ENCODE measurements at regions not wholly inside any gene's neighbourhood (a gene's known extent, or its start where the extent isn't known, plus 50 kb on each side); places are given as distances from the start of the nearest gene placed in this dataset.

GRCh38 chr18:65221736-65222135 is 529.1 kb upstream of the CDH7 start:
- DNase-seq (ENCODE audit: low spot score in 2 of 2): no peak
- no peaks in the 10 kb centered on the region for H3K27me3 ChIP-seq
- H3K4me1 ChIP-seq: no peaks in the 10 kb centered on the region
- no peak overlapping the region for H3K27ac ChIP-seq
- no peaks in the 10 kb centered on the region for H3K36me3 ChIP-seq
- TF ChIP-seq CTCF (IDR thresholded peaks at IDR 0.05) (no peak), POLR2A (IDR thresholded peaks at IDR 0.05) (no peak), POLR2AphosphoS5 (IDR thresholded peaks at IDR 0.05) (no peak)
- H3K4me3 ChIP-seq: no peak overlapping the region
- no peaks in the 10 kb centered on the region for H3K9me3 ChIP-seq
- intact Hi-C loops (cut with DNase I; ENCODE audit: low total_unique reads): no loop called here

- no peaks in the 10 kb centered on the region for H3K9me3 ChIP-seq
- no peak for DNase-seq (ENCODE audit: low spot score in 2 of 2)
- intact Hi-C loops (cut with DNase I; ENCODE audit: low total_unique reads): no loop called here
- TF ChIP-seq POLR2A (IDR thresholded peaks at IDR 0.05): no peak
- no peak for TF ChIP-seq POLR2AphosphoS5 (IDR thresholded peaks at IDR 0.05)
- TF ChIP-seq CTCF (IDR thresholded peaks at IDR 0.05): no peak
- no peaks in the 10 kb centered on the region for H3K36me3 ChIP-seq
- no peaks in the 10 kb centered on the region for H3K4me1 ChIP-seq
- no peaks in the 10 kb centered on the region for H3K27me3 ChIP-seq
- no peak overlapping the region for H3K4me3 ChIP-seq
- no peak overlapping the region for H3K27ac ChIP-seq
Observed at GRCh38 chr18:65221115-65221514, 529.7 kb upstream of the CDH7 start.

GRCh38 chr18:65215865-65216466 is 534.8 kb upstream of the CDH7 start:
- intact Hi-C loops (cut with DNase I; ENCODE audit: low total_unique reads): no loop called here
- H3K4me1 ChIP-seq: no peaks in the 10 kb centered on the region
- no peak for DNase-seq (ENCODE audit: low spot score in 2 of 2)
- no peak overlapping the region for H3K4me3 ChIP-seq
- H3K27me3 ChIP-seq: no peaks in the 10 kb centered on the region
- no peaks in the 10 kb centered on the region for H3K36me3 ChIP-seq
- TF ChIP-seq CTCF (IDR thresholded peaks at IDR 0.05): no peak
- TF ChIP-seq POLR2A (IDR thresholded peaks at IDR 0.05): no peak
- no peak for TF ChIP-seq POLR2AphosphoS5 (IDR thresholded peaks at IDR 0.05)
- no peak overlapping the region for H3K27ac ChIP-seq
- H3K9me3 ChIP-seq: no peaks in the 10 kb centered on the region

DNA sequence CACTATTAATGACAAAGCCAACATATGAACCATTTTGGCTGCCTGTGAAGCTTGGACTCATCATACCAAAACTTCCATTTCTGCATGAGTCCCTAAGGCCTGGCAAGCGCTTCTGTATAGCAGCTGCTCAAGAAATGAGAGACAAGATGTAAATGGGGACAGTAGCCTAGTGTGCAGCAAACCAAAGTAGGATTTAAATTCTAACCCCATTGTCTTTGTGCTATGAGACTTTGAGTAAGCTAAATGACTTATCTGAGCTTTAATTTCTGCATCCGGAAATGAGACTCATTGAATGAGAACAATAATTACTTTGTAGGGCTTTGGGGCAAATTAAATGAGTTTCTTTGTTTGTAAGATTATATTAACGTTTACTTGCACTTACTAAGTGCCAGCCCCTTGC is 536.4 kb upstream of the CDH7 start:
- TF ChIP-seq CTCF (IDR thresholded peaks at IDR 0.05): no peak
- no peak for TF ChIP-seq POLR2A (IDR thresholded peaks at IDR 0.05)
- no peak for TF ChIP-seq POLR2AphosphoS5 (IDR thresholded peaks at IDR 0.05)
- Histone ChIP-seq H3K4me1 (no peaks in the 10 kb centered on the region), H3K27me3 (no peaks in the 10 kb centered on the region), H3K36me3 (no peaks in the 10 kb centered on the region), H3K9me3 (no peaks in the 10 kb centered on the region), H3K27ac (no peak overlapping the region), H3K4me3 (no peak overlapping the region)
- DNase-seq (ENCODE audit: low spot score in 2 of 2): no peak
- intact Hi-C loops (cut with DNase I; ENCODE audit: low total_unique reads): no loop called here

- intact Hi-C loops (cut with DNase I; ENCODE audit: low total_unique reads): no loop called here
- DNase-seq (ENCODE audit: low spot score in 2 of 2): no peak
- TF ChIP-seq POLR2AphosphoS5 (IDR thresholded peaks at IDR 0.05) (no peak), CTCF (IDR thresholded peaks at IDR 0.05) (no peak), POLR2A (IDR thresholded peaks at IDR 0.05) (no peak)
- Histone ChIP-seq H3K4me3 (no peak overlapping the region), H3K36me3 (no peaks in the 10 kb centered on the region), H3K4me1 (no peaks in the 10 kb centered on the region), H3K27ac (no peak overlapping the region), H3K27me3 (no peaks in the 10 kb centered on the region), H3K9me3 (no peaks in the 10 kb centered on the region)
Observed at GRCh38 chr18:65206551-65207260, 544.1 kb upstream of the CDH7 start.
